ENCODE measurements at regions not wholly inside any gene's neighbourhood (a gene's known extent, or its start where the extent isn't known, plus 50 kb on each side); places are given as distances from the start of the nearest gene placed in this dataset.

GRCh38 chr10:31102421-31102820, 70.8 kb upstream of the ZNF438 start:
- ChIA-PET POLR2A (no interaction called here), CTCF (no interaction called here), RAD21 (ENCODE audit: low non-redundant PET in 1 of 2, low total read pairs in 2 of 2, uncharacterized antibody in 2 of 2, unreplicated experiment in 2 of 2) (no interaction called here)
- ATAC-seq, result no peak
- no peak overlapping the region for H3K27ac ChIP-seq (ENCODE audit: low read depth, low read length)
- peaks cover 23 to 32% of the 10 kb centered on the region in 2 experiments for H3K4me1 ChIP-seq (ENCODE audit: control insufficient read depth in 1 of 2, insufficient read depth in 2 of 2, low read length in 2 of 2)
- no peaks in the 10 kb centered on the region for H3K9me3 ChIP-seq (ENCODE audit: control insufficient read depth in 1 of 2, insufficient read depth in 1 of 2, low read depth in 1 of 2, low read length in 2 of 2)
- H4K20me1 ChIP-seq (ENCODE audit: insufficient read depth), result no peaks in the 10 kb centered on the region
- intact Hi-C loops (cut with micrococcal nuclease), result no loop called here
- no peaks in the 10 kb centered on the region for H3K9me2 ChIP-seq (ENCODE audit: insufficient read depth)
- no peak overlapping the region for H2AFZ ChIP-seq (ENCODE audit: low read depth, low read length, poor library complexity, severe bottlenecking)
- no peaks in the 10 kb centered on the region for H3K36me3 ChIP-seq (ENCODE audit: control insufficient read depth in 1 of 2, insufficient read depth in 2 of 2, low read length in 2 of 2)
- DNase-seq (ENCODE audit: low read depth, low spot score), result no peak
- H3K79me2 ChIP-seq (ENCODE audit: insufficient read depth, low read length), result no peaks in the 10 kb centered on the region
- no peak for TF ChIP-seq ZNF274 (IDR thresholded peaks at IDR 0.05; ENCODE audit: low read depth, low read length)
- no peak for TF ChIP-seq ELF1 (IDR thresholded peaks at IDR 0.05; ENCODE audit: borderline replicate concordance, low read depth)
- TF ChIP-seq RAD21 (IDR thresholded peaks at IDR 0.05; ENCODE audit: low read depth), result no peak
- TF ChIP-seq SRF (IDR thresholded peaks at IDR 0.05; ENCODE audit: low read depth), result no peak
- no peak for TF ChIP-seq JUND (IDR thresholded peaks at IDR 0.05)
- TF ChIP-seq FOSL1 (IDR thresholded peaks at IDR 0.05; ENCODE audit: low read depth), result no peak
- no peak for TF ChIP-seq EZH2 (IDR thresholded peaks at IDR 0.05)
- no peak for TF ChIP-seq SP1 (IDR thresholded peaks at IDR 0.05; ENCODE audit: low read depth)
- TF ChIP-seq POLR2A (IDR thresholded peaks at IDR 0.05; ENCODE audit: borderline replicate concordance, extremely low read depth, insufficient read depth, insufficient read length), result no peak
- TF ChIP-seq POLR2AphosphoS5 (IDR thresholded peaks at IDR 0.05; ENCODE audit: low read depth, low read length), result no peak
- no peak for TF ChIP-seq EGR1 (IDR thresholded peaks at IDR 0.05; ENCODE audit: low read depth)
- TF ChIP-seq ZBTB33 (IDR thresholded peaks at IDR 0.05; ENCODE audit: extremely low read depth, insufficient replicate concordance, low read length), result no peak
- H3K4me3 ChIP-seq (replicated peaks in 1 of 2; ENCODE audit: low read depth in 1 of 2, low read length in 2 of 2), result no peak overlapping the region
- no peak overlapping the region for H3K4me2 ChIP-seq (ENCODE audit: low read length)
- no peak overlapping the region for H3K9ac ChIP-seq (ENCODE audit: low read length)
- BruUV-seq (replicated peaks), result no TSS peak
- no peaks in the 10 kb centered on the region for H3K27me3 ChIP-seq (ENCODE audit: insufficient read depth, low read length)
